ENCODE measurements at regions not wholly inside any gene's neighbourhood (a gene's known extent, or its start where the extent isn't known, plus 50 kb on each side); places are given as distances from the start of the nearest gene placed in this dataset.

- Histone ChIP-seq H3K4me3 (ENCODE audit: control insufficient read depth in 1 of 7, extremely low read depth in 1 of 7, insufficient read depth in 4 of 7, low read depth in 2 of 7, low read length in 6 of 7) (no peak overlapping the region), H3K4me1 (ENCODE audit: control extremely low read depth in 1 of 4, control insufficient read depth in 4 of 4, insufficient read depth in 4 of 4, low read length in 3 of 4) (no peaks in the 10 kb centered on the region), H3K36me3 (ENCODE audit: control insufficient read depth in 4 of 4, insufficient read depth in 4 of 4, low read length in 3 of 4) (no peaks in the 10 kb centered on the region), H3K9me3 (ENCODE audit: control extremely low read depth in 1 of 5, control insufficient read depth in 4 of 5, insufficient read depth in 2 of 5, low read depth in 1 of 5, low read length in 4 of 5) (no peaks in the 10 kb centered on the region), H3K27ac (ENCODE audit: insufficient read depth in 1 of 2, low read depth in 1 of 2, low read length in 2 of 2, poor library complexity in 1 of 2, severe bottlenecking in 2 of 2) (no peak overlapping the region), H3K27me3 (replicated peaks in 2 of 5; ENCODE audit: control insufficient read depth in 4 of 5, insufficient read depth in 5 of 5, low read length in 4 of 5) (no peaks in the 10 kb centered on the region)
- DNase-seq = no peak
- ChIA-PET POLR2A (no interaction called here), CTCF (no interaction called here)
- 100% methylated on average over 2 of the region's 3 CpGs for WGBS (ENCODE audit: insufficient coverage)
These were observed 464.3 kb downstream of the GRXCR1 start for GRCh38 chr4:43356786-43357185.

GRCh38 chr4:43357252-43357974 lies 464.9 kb downstream of the GRXCR1 start:
- Histone ChIP-seq H3K27me3 (replicated peaks in 2 of 5; ENCODE audit: control insufficient read depth in 4 of 5, insufficient read depth in 5 of 5, low read length in 4 of 5) (no peaks in the 10 kb centered on the region), H3K4me1 (ENCODE audit: control extremely low read depth in 1 of 4, control insufficient read depth in 4 of 4, insufficient read depth in 4 of 4, low read length in 3 of 4) (no peaks in the 10 kb centered on the region), H3K9me3 (ENCODE audit: control extremely low read depth in 1 of 5, control insufficient read depth in 4 of 5, insufficient read depth in 2 of 5, low read depth in 1 of 5, low read length in 4 of 5) (no peaks in the 10 kb centered on the region), H3K4me3 (ENCODE audit: control insufficient read depth in 1 of 7, extremely low read depth in 1 of 7, insufficient read depth in 4 of 7, low read depth in 2 of 7, low read length in 6 of 7) (no peak overlapping the region), H3K27ac (ENCODE audit: insufficient read depth in 1 of 2, low read depth in 1 of 2, low read length in 2 of 2, poor library complexity in 1 of 2, severe bottlenecking in 2 of 2) (no peak overlapping the region), H3K36me3 (ENCODE audit: control insufficient read depth in 4 of 4, insufficient read depth in 4 of 4, low read length in 3 of 4) (no peaks in the 10 kb centered on the region)
- CTCF ChIA-PET = no interaction called here
- DNase-seq = no peak
- POLR2A ChIA-PET = no interaction called here
- 100% methylated on average over 1 of the region's 2 CpGs for WGBS (ENCODE audit: insufficient coverage)

GRCh38 chr4:43360296-43360695 lies 467.8 kb downstream of the GRXCR1 start:
- ChIA-PET CTCF (no interaction called here), POLR2A (interaction anchor here (0.7 kb wide), 1 partner anchor 54 kb away, joined by 10 read pairs; no protein-coding TSS in a partner anchor)
- no peaks in the 10 kb centered on the region for H3K27me3 ChIP-seq (replicated peaks in 2 of 5; ENCODE audit: control insufficient read depth in 4 of 5, insufficient read depth in 5 of 5, low read length in 4 of 5)
- H3K4me1 ChIP-seq (ENCODE audit: control extremely low read depth in 1 of 4, control insufficient read depth in 4 of 4, insufficient read depth in 4 of 4, low read length in 3 of 4) = no peaks in the 10 kb centered on the region
- H3K36me3 ChIP-seq (ENCODE audit: control insufficient read depth in 4 of 4, insufficient read depth in 4 of 4, low read length in 3 of 4) = no peaks in the 10 kb centered on the region
- WGBS (ENCODE audit: insufficient coverage) = no CpG with 5 or more reads among the region's 2 CpGs
- no peaks in the 10 kb centered on the region for H3K9me3 ChIP-seq (ENCODE audit: control extremely low read depth in 1 of 5, control insufficient read depth in 4 of 5, insufficient read depth in 2 of 5, low read depth in 1 of 5, low read length in 4 of 5)
- no peak overlapping the region for H3K4me3 ChIP-seq (ENCODE audit: control insufficient read depth in 1 of 7, extremely low read depth in 1 of 7, insufficient read depth in 4 of 7, low read depth in 2 of 7, low read length in 6 of 7)
- H3K27ac ChIP-seq (ENCODE audit: insufficient read depth in 1 of 2, low read depth in 1 of 2, low read length in 2 of 2, poor library complexity in 1 of 2, severe bottlenecking in 2 of 2) = no peak overlapping the region
- no peak for DNase-seq

GRCh38 chr4:43362875-43363636 lies 470.5 kb downstream of the GRXCR1 start:
- Histone ChIP-seq H3K27ac (ENCODE audit: insufficient read depth in 1 of 2, low read depth in 1 of 2, low read length in 2 of 2, poor library complexity in 1 of 2, severe bottlenecking in 2 of 2) (no peak overlapping the region), H3K27me3 (replicated peaks in 2 of 5; ENCODE audit: control insufficient read depth in 4 of 5, insufficient read depth in 5 of 5, low read length in 4 of 5) (no peaks in the 10 kb centered on the region), H3K36me3 (ENCODE audit: control insufficient read depth in 4 of 4, insufficient read depth in 4 of 4, low read length in 3 of 4) (no peaks in the 10 kb centered on the region), H3K9me3 (ENCODE audit: control extremely low read depth in 1 of 5, control insufficient read depth in 4 of 5, insufficient read depth in 2 of 5, low read depth in 1 of 5, low read length in 4 of 5) (no peaks in the 10 kb centered on the region), H3K4me3 (ENCODE audit: control insufficient read depth in 1 of 7, extremely low read depth in 1 of 7, insufficient read depth in 4 of 7, low read depth in 2 of 7, low read length in 6 of 7) (no peak overlapping the region), H3K4me1 (ENCODE audit: control extremely low read depth in 1 of 4, control insufficient read depth in 4 of 4, insufficient read depth in 4 of 4, low read length in 3 of 4) (no peaks in the 10 kb centered on the region)
- DNase-seq = no peak
- WGBS (ENCODE audit: insufficient coverage) = no CpG with 5 or more reads among the region's 1 CpG
- POLR2A ChIA-PET = no interaction called here
- CTCF ChIA-PET = no interaction called here

- POLR2A ChIA-PET = no interaction called here
- WGBS (ENCODE audit: insufficient coverage) = 100% methylated on average over 3 of the region's 4 CpGs
- CTCF ChIA-PET = interaction anchor here (1.0 kb wide), 1 partner anchor 24 kb away, joined by 3 read pairs; no protein-coding TSS in a partner anchor
- Histone ChIP-seq H3K4me1 (ENCODE audit: control extremely low read depth in 1 of 4, control insufficient read depth in 4 of 4, insufficient read depth in 4 of 4, low read length in 3 of 4) (no peaks in the 10 kb centered on the region), H3K9me3 (ENCODE audit: control extremely low read depth in 1 of 5, control insufficient read depth in 4 of 5, insufficient read depth in 2 of 5, low read depth in 1 of 5, low read length in 4 of 5) (no peaks in the 10 kb centered on the region), H3K27me3 (replicated peaks in 2 of 5; ENCODE audit: control insufficient read depth in 4 of 5, insufficient read depth in 5 of 5, low read length in 4 of 5) (no peaks in the 10 kb centered on the region), H3K27ac (ENCODE audit: insufficient read depth in 1 of 2, low read depth in 1 of 2, low read length in 2 of 2, poor library complexity in 1 of 2, severe bottlenecking in 2 of 2) (no peak overlapping the region), H3K36me3 (ENCODE audit: control insufficient read depth in 4 of 4, insufficient read depth in 4 of 4, low read length in 3 of 4) (no peaks in the 10 kb centered on the region), H3K4me3 (ENCODE audit: control insufficient read depth in 1 of 7, extremely low read depth in 1 of 7, insufficient read depth in 4 of 7, low read depth in 2 of 7, low read length in 6 of 7) (no peak overlapping the region)
- DNase-seq = no peak
These were observed 476.6 kb downstream of the GRXCR1 start for GRCh38 chr4:43369036-43369594.

GRCh38 chr4:43373201-43373600 lies 480.7 kb downstream of the GRXCR1 start:
- H3K27me3 ChIP-seq (replicated peaks in 2 of 5; ENCODE audit: control insufficient read depth in 4 of 5, insufficient read depth in 5 of 5, low read length in 4 of 5) = no peaks in the 10 kb centered on the region
- no peaks in the 10 kb centered on the region for H3K36me3 ChIP-seq (ENCODE audit: control insufficient read depth in 4 of 4, insufficient read depth in 4 of 4, low read length in 3 of 4)
- no peak overlapping the region for H3K27ac ChIP-seq (ENCODE audit: insufficient read depth in 1 of 2, low read depth in 1 of 2, low read length in 2 of 2, poor library complexity in 1 of 2, severe bottlenecking in 2 of 2)
- H3K4me3 ChIP-seq (ENCODE audit: control insufficient read depth in 1 of 7, extremely low read depth in 1 of 7, insufficient read depth in 4 of 7, low read depth in 2 of 7, low read length in 6 of 7) = no peak overlapping the region
- H3K9me3 ChIP-seq (ENCODE audit: control extremely low read depth in 1 of 5, control insufficient read depth in 4 of 5, insufficient read depth in 2 of 5, low read depth in 1 of 5, low read length in 4 of 5) = no peaks in the 10 kb centered on the region
- ChIA-PET POLR2A (no interaction called here), CTCF (no interaction called here)
- WGBS (ENCODE audit: insufficient coverage) = no CpG with 5 or more reads among the region's 1 CpG
- DNase-seq = no peak
- H3K4me1 ChIP-seq (ENCODE audit: control extremely low read depth in 1 of 4, control insufficient read depth in 4 of 4, insufficient read depth in 4 of 4, low read length in 3 of 4) = no peaks in the 10 kb centered on the region

- no peak overlapping the region for H3K27ac ChIP-seq (ENCODE audit: insufficient read depth in 1 of 2, low read depth in 1 of 2, low read length in 2 of 2, poor library complexity in 1 of 2, severe bottlenecking in 2 of 2)
- ChIA-PET CTCF (no interaction called here), POLR2A (no interaction called here)
These were observed 481.8 kb downstream of the GRXCR1 start for GRCh38 chr4:43374216-43374751.

More at GRCh38 chr4:43374216-43374751, 481.8 kb downstream of the GRXCR1 start:
- no peak overlapping the region for H3K4me3 ChIP-seq (ENCODE audit: control insufficient read depth in 1 of 7, extremely low read depth in 1 of 7, insufficient read depth in 4 of 7, low read depth in 2 of 7, low read length in 6 of 7)
- no peaks in the 10 kb centered on the region for H3K4me1 ChIP-seq (ENCODE audit: control extremely low read depth in 1 of 4, control insufficient read depth in 4 of 4, insufficient read depth in 4 of 4, low read length in 3 of 4)
- no peaks in the 10 kb centered on the region for H3K9me3 ChIP-seq (ENCODE audit: control extremely low read depth in 1 of 5, control insufficient read depth in 4 of 5, insufficient read depth in 2 of 5, low read depth in 1 of 5, low read length in 4 of 5)
- no CpG with 5 or more reads among the region's 1 CpG for WGBS (ENCODE audit: insufficient coverage)
- no peak for DNase-seq
- no peaks in the 10 kb centered on the region for H3K27me3 ChIP-seq (replicated peaks in 2 of 5; ENCODE audit: control insufficient read depth in 4 of 5, insufficient read depth in 5 of 5, low read length in 4 of 5)
- no peaks in the 10 kb centered on the region for H3K36me3 ChIP-seq (ENCODE audit: control insufficient read depth in 4 of 4, insufficient read depth in 4 of 4, low read length in 3 of 4)
